Upper lobe of left lung (tissue), 6 donors: ENCODE measurements at regions not wholly inside any gene's neighbourhood (a gene's known extent, or its start where the extent isn't known, plus 50 kb on each side); places are given as distances from the start of the nearest gene placed in this dataset.

Source experiments
- ATAC-seq, 2 donors: fragments of 200-7000 bp; cut with Tn5 transposase; one replicate each; pipeline ENCODE4 v1.9.1; 2022; ENCODE audit warnings: mild to moderate bottlenecking in 2 of 2, moderate library complexity in 2 of 2; ENCODE audit not compliant: low FRiP score in 2 of 2
- DNase-seq, 2 donors: peaks; one replicate each; pipeline ENCODE4 v3.0.0-alpha.2; 2019 to 2020
- H3K27ac ChIP-seq, 4 donors: fragments of 200-600 bp; sonication (generic); one replicate each; pipeline ENCODE4 v1.5.1; 2016 to 2019
- H3K27me3 ChIP-seq, 4 donors: fragments of 200-600 bp; sonication (generic); one replicate each; pipeline ENCODE4 v1.5.1; 2017 to 2019
- H3K36me3 ChIP-seq, 4 donors: fragments of 200-600 bp; sonication (generic); one replicate each; pipeline ENCODE4 v1.5.1; 2016 to 2019
- H3K4me1 ChIP-seq, 4 donors: fragments of 200-600 bp; sonication (generic); one replicate each; pipeline ENCODE4 v1.5.1; 2018 to 2019
- H3K4me3 ChIP-seq, 4 donors: fragments of 200-600 bp; sonication (generic); one replicate each; pipeline ENCODE4 v1.5.1; 2017 to 2019; ENCODE audit warnings: mild to moderate bottlenecking in 2 of 4, moderate library complexity in 1 of 4
- H3K9me3 ChIP-seq, 4 donors: fragments of 200-600 bp; sonication (generic); one replicate each; pipeline ENCODE4 v1.5.1; 2018 to 2019
- EP300 ChIP-seq, 4 donors: sonication (generic); formaldehyde crosslinking; IDR thresholded peaks; one replicate each; pipeline ENCODE4 v1.5.1; 2017; ENCODE audit warnings: antibody characterized with exemption in 4 of 4, control low read depth in 2 of 4
- POLR2A ChIP-seq, 4 donors: fragments of 450-650 bp; IDR thresholded peaks; one replicate each; pipeline ENCODE4 v1.5.1; 2016 to 2017; ENCODE audit warnings: antibody characterized with exemption in 4 of 4, mild to moderate bottlenecking in 2 of 4
- POLR2AphosphoS5 ChIP-seq, 2 donors: sonication (generic); formaldehyde crosslinking; IDR thresholded peaks; one replicate each; pipeline ENCODE4 v1.5.1; 2017; ENCODE audit warnings: antibody characterized with exemption in 2 of 2
- WGBS, 2 donors: methylation state at CpG; one replicate each; pipeline ENCODE4 v1.1.5; 2017 to 2018; 5-methylcytosine and 5-hydroxymethylcytosine counted together
- TF ChIP-seq, protein P1 (sequence below), 6 experiments: fragments of 450-650 bp in 4 of 6; fragments of 200-600 bp in 2 of 6; sonication (generic) in 2 of 6; IDR thresholded peaks; one replicate each; pipeline ENCODE4 v1.5.1; 2016 to 2019; ENCODE audit warnings: antibody characterized with exemption in 6 of 6
- donor health status: DM: no; HTN: no; CAD: no; lungs with moderate emphysema.
- donor health status: DM: no; HTN: yes; CAD: no; lungs with severe emphysema.

DNA sequence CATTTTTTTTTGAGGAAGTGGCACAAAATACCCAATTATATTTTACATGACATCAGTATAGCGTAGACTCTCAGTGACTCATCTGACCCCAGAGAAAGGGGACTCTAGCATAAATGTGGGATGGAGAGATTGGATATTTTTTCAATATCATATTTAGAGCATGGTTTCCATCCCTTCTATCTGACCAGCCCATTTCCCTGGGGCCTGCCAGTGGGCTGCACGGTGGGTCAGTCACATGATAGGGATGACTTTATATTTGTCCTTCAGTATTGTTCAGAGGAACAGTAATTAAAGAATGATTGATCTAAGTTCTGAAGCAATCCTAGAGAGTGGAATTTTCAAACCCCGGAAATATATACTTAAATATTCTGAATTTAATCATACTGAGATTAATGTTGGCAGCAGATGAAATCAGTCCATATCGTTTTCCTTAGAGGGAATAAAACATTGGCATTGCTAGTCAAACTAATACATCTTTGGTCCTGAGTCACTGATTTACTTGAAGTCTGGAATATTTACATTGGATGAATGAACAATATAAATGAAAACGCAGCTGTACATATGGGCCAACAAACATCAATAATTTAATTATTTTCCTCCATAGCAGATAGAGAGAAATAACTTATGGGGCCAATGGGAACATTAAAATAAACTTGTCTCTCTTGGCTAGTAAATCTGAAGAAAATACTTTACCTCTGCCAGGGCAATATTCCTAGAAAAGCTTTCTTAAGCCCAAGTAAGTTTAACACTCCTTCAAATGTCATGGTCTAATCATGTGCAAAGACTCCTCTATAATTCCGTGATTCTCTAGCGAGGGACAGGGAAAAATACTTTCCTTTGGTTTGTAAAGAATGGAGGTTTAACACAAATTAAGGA lies 563.6 kb upstream of the PKDCC start:
- Histone ChIP-seq H3K27ac (no peak overlapping the region), H3K4me1 (no peaks in the 10 kb centered on the region), H3K27me3 (no peaks in the 10 kb centered on the region), H3K4me3 (no peak overlapping the region), H3K36me3 (no peaks in the 10 kb centered on the region), H3K9me3 (no peaks in the 10 kb centered on the region)
- DNase-seq (no peak), ATAC-seq (no peak)
- no peak for TF ChIP-seq POLR2A (IDR thresholded peaks at IDR 0.05)
- TF ChIP-seq, protein P1, sequence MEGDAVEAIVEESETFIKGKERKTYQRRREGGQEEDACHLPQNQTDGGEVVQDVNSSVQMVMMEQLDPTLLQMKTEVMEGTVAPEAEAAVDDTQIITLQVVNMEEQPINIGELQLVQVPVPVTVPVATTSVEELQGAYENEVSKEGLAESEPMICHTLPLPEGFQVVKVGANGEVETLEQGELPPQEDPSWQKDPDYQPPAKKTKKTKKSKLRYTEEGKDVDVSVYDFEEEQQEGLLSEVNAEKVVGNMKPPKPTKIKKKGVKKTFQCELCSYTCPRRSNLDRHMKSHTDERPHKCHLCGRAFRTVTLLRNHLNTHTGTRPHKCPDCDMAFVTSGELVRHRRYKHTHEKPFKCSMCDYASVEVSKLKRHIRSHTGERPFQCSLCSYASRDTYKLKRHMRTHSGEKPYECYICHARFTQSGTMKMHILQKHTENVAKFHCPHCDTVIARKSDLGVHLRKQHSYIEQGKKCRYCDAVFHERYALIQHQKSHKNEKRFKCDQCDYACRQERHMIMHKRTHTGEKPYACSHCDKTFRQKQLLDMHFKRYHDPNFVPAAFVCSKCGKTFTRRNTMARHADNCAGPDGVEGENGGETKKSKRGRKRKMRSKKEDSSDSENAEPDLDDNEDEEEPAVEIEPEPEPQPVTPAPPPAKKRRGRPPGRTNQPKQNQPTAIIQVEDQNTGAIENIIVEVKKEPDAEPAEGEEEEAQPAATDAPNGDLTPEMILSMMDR (IDR thresholded peaks at IDR 0.05): no peak
- TF ChIP-seq EP300 (IDR thresholded peaks at IDR 0.05): no peak
- TF ChIP-seq POLR2AphosphoS5 (IDR thresholded peaks at IDR 0.05): no peak
- 74 to 76% methylated on average over 7 of the region's 7 CpGs for WGBS, 2 donors

DNA sequence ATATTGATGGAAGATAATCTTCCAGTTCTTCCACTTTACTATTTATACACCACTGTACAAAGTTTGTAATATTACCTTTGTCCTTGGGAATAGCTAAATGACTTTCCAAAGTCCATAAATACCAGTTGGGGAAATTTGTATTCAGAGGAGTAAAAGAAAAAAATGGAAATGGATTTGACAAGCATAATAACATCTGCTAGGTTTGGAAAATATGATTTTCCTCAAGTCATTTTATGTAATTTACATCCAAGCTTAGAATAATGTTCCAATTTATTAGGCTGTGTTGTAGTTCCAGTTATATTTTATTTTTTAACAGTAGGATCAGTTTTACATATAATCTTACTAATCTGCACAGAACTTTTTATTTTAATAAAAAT lies 563.0 kb upstream of the PKDCC start:
- no peaks in the 10 kb centered on the region for H3K9me3 ChIP-seq
- DNase-seq (no peak), ATAC-seq (no peak)
- no peak for TF ChIP-seq POLR2AphosphoS5 (IDR thresholded peaks at IDR 0.05)
- TF ChIP-seq EP300 (IDR thresholded peaks at IDR 0.05): no peak
- TF ChIP-seq, protein P1 (IDR thresholded peaks at IDR 0.05): no peak
- TF ChIP-seq POLR2A (IDR thresholded peaks at IDR 0.05): no peak
- H3K27ac ChIP-seq: no peak overlapping the region
- no peak overlapping the region for H3K4me3 ChIP-seq
- H3K4me1 ChIP-seq: no peaks in the 10 kb centered on the region
- H3K36me3 ChIP-seq: no peaks in the 10 kb centered on the region
- no peaks in the 10 kb centered on the region for H3K27me3 ChIP-seq

DNA sequence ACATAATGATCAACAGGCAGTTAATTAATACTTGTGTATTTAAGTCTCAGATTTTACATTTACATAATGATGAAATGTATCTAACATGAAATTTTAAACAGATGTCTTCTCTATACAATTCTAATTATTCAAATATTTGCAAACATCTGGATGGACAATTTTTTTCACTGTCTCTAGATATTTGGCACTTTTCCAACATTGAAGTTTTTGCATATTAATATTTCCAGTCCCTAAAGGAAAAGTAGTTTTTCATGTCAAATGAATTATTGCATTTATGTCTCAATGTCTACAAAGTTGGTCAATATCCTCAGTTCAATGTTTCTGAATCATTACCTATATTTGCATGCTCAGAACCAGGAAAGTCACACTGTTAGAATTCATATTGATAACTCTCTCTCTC lies 560.9 kb upstream of the PKDCC start:
- no peak for DNase-seq
- Histone ChIP-seq H3K9me3 (no peaks in the 10 kb centered on the region), H3K4me3 (no peak overlapping the region), H3K27ac (no peak overlapping the region), H3K4me1 (no peaks in the 10 kb centered on the region), H3K27me3 (no peaks in the 10 kb centered on the region), H3K36me3 (no peaks in the 10 kb centered on the region)
- ATAC-seq: no peak
- TF ChIP-seq POLR2AphosphoS5 (IDR thresholded peaks at IDR 0.05): no peak
- TF ChIP-seq POLR2A (IDR thresholded peaks at IDR 0.05): no peak
- TF ChIP-seq EP300 (IDR thresholded peaks at IDR 0.05): no peak
- TF ChIP-seq, protein P1 (IDR thresholded peaks at IDR 0.05): no peak

DNA sequence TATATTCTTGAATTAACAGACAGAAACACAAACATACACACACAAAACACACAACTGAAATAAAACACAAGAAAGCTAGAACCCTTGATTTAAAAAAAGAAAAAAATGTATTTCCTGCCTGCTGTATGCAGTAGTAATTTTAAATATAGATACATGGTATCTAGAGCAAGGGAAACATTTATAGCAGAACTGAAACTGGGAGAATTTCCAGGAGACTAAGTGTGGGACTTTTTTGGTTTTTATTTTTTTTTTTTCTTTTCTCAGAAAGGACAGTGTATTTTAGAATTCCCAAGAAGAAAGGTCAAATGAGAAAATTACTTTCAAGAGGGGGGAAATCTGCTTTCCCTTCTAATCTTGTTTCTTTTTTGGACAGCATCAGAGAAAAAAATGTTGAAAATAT lies 558.9 kb upstream of the PKDCC start:
- H3K27ac ChIP-seq: no peak overlapping the region
- no peak overlapping the region for H3K4me3 ChIP-seq
- no peaks in the 10 kb centered on the region for H3K27me3 ChIP-seq
- ATAC-seq: no peak
- no peaks in the 10 kb centered on the region for H3K36me3 ChIP-seq
- no peak for DNase-seq
- TF ChIP-seq POLR2A (IDR thresholded peaks at IDR 0.05) (no peak), EP300 (IDR thresholded peaks at IDR 0.05) (no peak), POLR2AphosphoS5 (IDR thresholded peaks at IDR 0.05) (no peak)
- TF ChIP-seq, protein P1 (IDR thresholded peaks at IDR 0.05): no peak
- H3K4me1 ChIP-seq: no peaks in the 10 kb centered on the region
- peaks cover 0 to 7% (median 3%) of the 10 kb centered on the region in 4 donors for H3K9me3 ChIP-seq

DNA sequence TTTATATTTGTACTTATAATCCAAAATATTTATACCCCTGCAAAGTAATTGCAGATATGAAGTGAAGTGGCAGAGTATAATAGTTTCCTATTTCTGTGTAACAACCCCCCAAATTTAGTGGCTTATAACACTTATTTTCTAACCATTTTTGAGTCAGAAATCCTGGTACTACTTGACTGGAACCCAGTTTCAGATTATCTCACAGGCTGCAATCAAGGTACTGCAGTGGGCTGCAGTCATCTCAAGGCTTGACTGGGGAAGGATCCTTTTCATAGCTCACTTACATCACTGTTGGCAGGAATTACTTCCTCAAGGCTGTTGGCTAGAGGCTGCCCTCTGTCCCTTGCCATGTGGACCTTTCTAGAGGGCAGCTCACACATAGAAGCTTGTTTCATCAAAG lies 558.2 kb upstream of the PKDCC start:
- H3K9me3 ChIP-seq: peaks cover 7 to 14% (median 11%) of the 10 kb centered on the region in 4 donors
- H3K36me3 ChIP-seq: no peaks in the 10 kb centered on the region
- no peak overlapping the region for H3K4me3 ChIP-seq
- no peak overlapping the region for H3K27ac ChIP-seq
- H3K27me3 ChIP-seq: no peaks in the 10 kb centered on the region
- ATAC-seq (no peak), DNase-seq (no peak)
- no peaks in the 10 kb centered on the region for H3K4me1 ChIP-seq
- TF ChIP-seq POLR2AphosphoS5 (IDR thresholded peaks at IDR 0.05): no peak
- no peak for TF ChIP-seq EP300 (IDR thresholded peaks at IDR 0.05)
- TF ChIP-seq, protein P1 (IDR thresholded peaks at IDR 0.05): no peak
- TF ChIP-seq POLR2A (IDR thresholded peaks at IDR 0.05): no peak
